Right atrium auricular region (tissue), 2 donors: ENCODE measurements at regions not wholly inside any gene's neighbourhood (a gene's known extent, or its start where the extent isn't known, plus 50 kb on each side); places are given as distances from the start of the nearest gene placed in this dataset.
"Not testable (repeated sequence)": the region's sequence is repeated elsewhere in the genome, so short reads cannot be mapped to it uniquely, and the experiment has no call there.

ENCODE experiments used
- DNase-seq: peaks from one replicate; pipeline ENCODE4 v3.0.0-alpha.2; 2019; ENCODE audit warnings: low spot score
- H3K27ac ChIP-seq, 2 donors: fragments of 200-600 bp; sonication (generic); 1 replicate in 1 of 2; 2 replicates in 1 of 2; pipeline ENCODE4 v1.5.1; 2016 to 2019
- H3K27me3 ChIP-seq, 2 donors: fragments of 200-600 bp; sonication (generic); one replicate each; pipeline versions ENCODE4 v1.5.1 to v1.6.0; 2017 to 2019
- H3K36me3 ChIP-seq: fragments of 200-600 bp; sonication (generic); one replicate; pipeline ENCODE4 v1.5.1; 2016
- H3K4me1 ChIP-seq, 2 donors: fragments of 200-600 bp; sonication (generic); one replicate each; pipeline versions ENCODE4 v1.5.1 to v1.6.0; 2017 to 2019
- H3K4me3 ChIP-seq, 2 donors: fragments of 200-600 bp; sonication (generic); 1 replicate in 1 of 2; 2 replicates in 1 of 2; pipeline ENCODE4 v1.5.1; 2017 to 2019; ENCODE audit warnings: mild to moderate bottlenecking in 1 of 2, moderate library complexity in 1 of 2
- H3K9me3 ChIP-seq, 2 donors: fragments of 200-600 bp; sonication (generic); one replicate each; pipeline ENCODE4 v1.5.1; 2019
- TF ChIP-seq, protein P1 (sequence below), 2 donors: fragments of 200-600 bp; sonication (generic); IDR thresholded peaks; one replicate each; pipeline ENCODE4 v1.5.1; 2019; ENCODE audit warnings: antibody characterized with exemption in 2 of 2

DNA sequence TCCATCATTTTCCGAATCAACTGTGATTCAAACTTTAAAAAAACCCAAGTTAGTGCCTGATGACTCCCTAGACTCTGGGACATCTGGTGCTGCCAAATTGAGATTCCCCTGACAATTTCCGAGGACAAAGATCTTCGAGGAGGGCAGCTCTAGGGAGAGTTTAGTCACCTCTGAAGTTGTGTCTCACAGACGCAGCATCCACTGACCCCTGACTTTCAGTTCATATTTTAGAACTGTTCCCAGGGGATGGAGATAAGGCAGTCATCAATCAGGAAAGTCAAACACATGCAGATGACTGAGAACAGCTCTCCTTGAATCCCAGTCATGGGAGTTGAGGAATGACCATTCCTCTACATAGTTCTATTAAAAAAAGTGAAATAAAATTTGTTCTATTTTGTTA, 643.9 kb downstream of the TRIML1 start:
- Histone ChIP-seq H3K9me3 (no peaks in the 10 kb centered on the region), H3K36me3 (no peaks in the 10 kb centered on the region), H3K4me1 (no peaks in the 10 kb centered on the region), H3K27me3 (no peaks in the 10 kb centered on the region), H3K27ac (no peak overlapping the region), H3K4me3 (no peak overlapping the region)
- DNase-seq, result no peak
- TF ChIP-seq, protein P1, sequence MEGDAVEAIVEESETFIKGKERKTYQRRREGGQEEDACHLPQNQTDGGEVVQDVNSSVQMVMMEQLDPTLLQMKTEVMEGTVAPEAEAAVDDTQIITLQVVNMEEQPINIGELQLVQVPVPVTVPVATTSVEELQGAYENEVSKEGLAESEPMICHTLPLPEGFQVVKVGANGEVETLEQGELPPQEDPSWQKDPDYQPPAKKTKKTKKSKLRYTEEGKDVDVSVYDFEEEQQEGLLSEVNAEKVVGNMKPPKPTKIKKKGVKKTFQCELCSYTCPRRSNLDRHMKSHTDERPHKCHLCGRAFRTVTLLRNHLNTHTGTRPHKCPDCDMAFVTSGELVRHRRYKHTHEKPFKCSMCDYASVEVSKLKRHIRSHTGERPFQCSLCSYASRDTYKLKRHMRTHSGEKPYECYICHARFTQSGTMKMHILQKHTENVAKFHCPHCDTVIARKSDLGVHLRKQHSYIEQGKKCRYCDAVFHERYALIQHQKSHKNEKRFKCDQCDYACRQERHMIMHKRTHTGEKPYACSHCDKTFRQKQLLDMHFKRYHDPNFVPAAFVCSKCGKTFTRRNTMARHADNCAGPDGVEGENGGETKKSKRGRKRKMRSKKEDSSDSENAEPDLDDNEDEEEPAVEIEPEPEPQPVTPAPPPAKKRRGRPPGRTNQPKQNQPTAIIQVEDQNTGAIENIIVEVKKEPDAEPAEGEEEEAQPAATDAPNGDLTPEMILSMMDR (IDR thresholded peaks at IDR 0.05), result no peak

DNA sequence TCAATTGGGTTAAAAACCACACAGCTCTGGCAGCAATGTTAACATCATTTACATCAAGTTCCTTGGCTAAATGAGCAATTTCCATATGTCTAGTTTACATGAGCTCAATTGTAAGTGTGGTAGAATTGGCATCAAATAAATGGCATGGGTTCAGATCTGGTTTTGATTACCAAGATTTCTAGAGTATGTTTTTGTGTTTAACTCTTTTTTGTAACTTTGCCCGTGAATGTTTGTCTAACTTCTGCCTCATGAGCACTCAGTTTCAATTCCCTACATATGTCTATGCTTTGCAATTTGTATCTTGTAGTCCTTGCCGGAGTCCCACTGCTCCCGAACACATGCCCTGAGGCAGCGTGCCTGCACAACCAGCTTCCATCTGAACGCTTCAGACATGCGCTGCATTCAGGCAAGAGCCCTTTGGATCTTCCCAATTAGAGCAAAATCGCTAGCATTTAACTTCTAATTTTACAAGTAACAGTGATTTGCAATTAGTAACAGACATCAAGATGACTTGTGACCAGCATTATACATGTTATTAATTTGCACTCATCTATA, 644.4 kb downstream of the TRIML1 start:
- DNase-seq, result no peak
- Histone ChIP-seq H3K27me3 (no peaks in the 10 kb centered on the region), H3K4me3 (no peak overlapping the region), H3K36me3 (no peaks in the 10 kb centered on the region), H3K9me3 (no peaks in the 10 kb centered on the region), H3K4me1 (no peaks in the 10 kb centered on the region), H3K27ac (no peak overlapping the region)
- TF ChIP-seq, protein P1 (IDR thresholded peaks at IDR 0.05), result no peak

DNA sequence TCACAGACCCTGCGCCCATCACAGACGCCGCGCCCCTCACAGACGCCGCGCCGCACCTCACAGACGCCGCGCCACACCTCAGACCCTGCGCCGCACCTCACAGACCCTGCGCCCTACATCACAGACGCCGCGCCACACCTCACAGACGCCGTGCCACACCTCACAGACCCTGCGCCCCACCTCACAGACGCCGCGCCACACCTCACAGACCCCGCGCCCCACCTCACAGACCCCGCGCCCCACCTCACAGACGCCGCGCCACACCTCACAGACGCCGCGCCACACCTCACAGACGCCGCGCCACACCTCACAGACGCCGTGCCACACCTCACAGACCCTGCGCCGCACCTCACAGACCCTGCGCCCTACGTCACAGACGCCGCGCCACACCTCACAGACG, 657.4 kb downstream of the TRIML1 start:
- not testable (repeated sequence) for H3K4me1 ChIP-seq, H3K27ac ChIP-seq, H3K4me3 ChIP-seq, DNase-seq, H3K36me3 ChIP-seq, H3K27me3 ChIP-seq, H3K9me3 ChIP-seq

DNA sequence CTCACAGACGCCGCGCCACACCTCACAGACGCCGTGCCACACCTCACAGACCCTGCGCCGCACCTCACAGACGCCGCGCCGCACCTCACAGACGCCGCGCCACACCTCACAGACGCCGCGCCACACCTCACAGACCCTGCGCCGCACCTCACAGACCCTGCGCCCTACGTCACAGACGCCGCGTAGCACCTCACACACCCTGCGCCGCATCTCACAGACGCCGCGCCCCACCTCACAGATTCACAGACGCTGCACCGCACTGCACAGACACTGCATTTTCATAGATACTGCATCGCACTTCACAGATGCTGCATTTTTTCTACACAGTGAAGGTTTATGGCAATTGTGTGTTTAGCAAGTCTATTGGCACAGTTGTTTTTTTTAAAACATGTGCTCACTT, 657.8 kb downstream of the TRIML1 start:
- H3K36me3 ChIP-seq, H3K9me3 ChIP-seq, DNase-seq, H3K4me1 ChIP-seq, H3K4me3 ChIP-seq, H3K27me3 ChIP-seq, H3K27ac ChIP-seq: not testable (repeated sequence)

DNA sequence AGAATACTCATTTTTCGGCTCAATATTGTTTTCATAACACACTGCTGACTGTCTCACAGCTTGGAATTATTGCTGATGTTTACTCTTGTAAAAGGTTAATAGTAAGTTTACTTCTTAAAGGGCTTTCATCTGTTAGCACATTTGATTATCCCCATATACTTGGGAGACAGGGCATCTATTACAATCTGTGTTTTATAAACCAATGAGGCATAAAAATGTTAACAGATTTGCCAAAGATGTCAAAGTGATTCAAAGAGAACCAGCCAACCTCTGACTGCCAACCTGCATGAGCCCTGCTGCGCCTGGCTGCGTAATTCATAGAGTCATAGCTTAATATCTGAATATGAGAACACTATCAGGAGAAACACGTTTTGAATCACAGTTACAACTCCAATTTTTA, 665.6 kb downstream of the TRIML1 start:
- TF ChIP-seq, protein P1 (IDR thresholded peaks at IDR 0.05), result no peak
- no peaks in the 10 kb centered on the region for H3K27me3 ChIP-seq
- no peaks in the 10 kb centered on the region for H3K36me3 ChIP-seq
- no peak overlapping the region for H3K27ac ChIP-seq
- no peak for DNase-seq
- no peaks in the 10 kb centered on the region for H3K4me1 ChIP-seq
- H3K4me3 ChIP-seq, result no peak overlapping the region
- H3K9me3 ChIP-seq, result no peaks in the 10 kb centered on the region

DNA sequence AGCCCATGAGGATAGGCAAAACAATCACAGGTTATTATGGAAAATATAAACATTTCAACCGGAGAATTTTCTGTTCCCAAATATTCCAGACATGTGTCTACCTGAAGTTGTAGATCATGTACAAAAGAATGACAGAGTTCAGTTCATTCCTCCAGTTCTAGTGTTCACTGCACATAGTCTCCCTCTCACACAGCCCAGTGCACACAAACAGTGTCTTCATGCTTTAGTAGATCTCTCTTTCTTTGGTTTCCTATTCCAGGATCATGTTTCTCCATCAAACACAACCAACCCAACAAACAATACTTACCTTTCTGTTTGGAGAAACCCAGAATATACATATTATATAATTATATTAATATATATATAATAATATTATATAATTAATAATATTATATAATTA, 671.9 kb downstream of the TRIML1 start:
- Histone ChIP-seq H3K36me3 (no peaks in the 10 kb centered on the region), H3K4me1 (no peaks in the 10 kb centered on the region), H3K4me3 (no peak overlapping the region), H3K27me3 (no peaks in the 10 kb centered on the region), H3K9me3 (peaks cover 0 to 8% of the 10 kb centered on the region in 2 donors), H3K27ac (no peak overlapping the region)
- TF ChIP-seq, protein P1 (IDR thresholded peaks at IDR 0.05), result no peak
- DNase-seq, result no peak

DNA sequence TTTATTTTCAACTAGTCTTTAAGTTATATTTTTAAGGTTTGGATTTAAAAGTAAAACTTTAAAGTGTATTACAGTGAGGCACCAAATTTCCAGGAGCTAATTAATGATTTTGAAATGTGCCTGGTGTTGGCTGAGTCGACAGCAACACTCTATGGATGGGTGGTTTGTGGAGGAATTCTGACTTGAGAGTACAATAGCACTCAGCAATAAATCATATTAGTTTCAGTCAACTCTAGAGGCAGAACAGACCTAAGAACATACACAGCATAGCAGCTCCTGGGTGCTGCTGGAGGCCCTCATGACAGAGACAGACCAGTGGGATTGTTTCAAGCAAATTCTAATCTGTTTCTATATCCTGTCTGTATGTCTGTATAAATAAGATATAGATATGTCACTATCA, 673.4 kb downstream of the TRIML1 start:
- no peaks in the 10 kb centered on the region for H3K36me3 ChIP-seq
- TF ChIP-seq, protein P1 (IDR thresholded peaks at IDR 0.05), result no peak
- no peaks in the 10 kb centered on the region for H3K4me1 ChIP-seq
- no peaks in the 10 kb centered on the region for H3K27me3 ChIP-seq
- no peak overlapping the region for H3K4me3 ChIP-seq
- peaks cover 0 to 8% of the 10 kb centered on the region in 2 donors for H3K9me3 ChIP-seq
- DNase-seq, result no peak
- no peak overlapping the region for H3K27ac ChIP-seq
